VCaP (cell line): ENCODE measurements at regions not wholly inside any gene's neighbourhood (a gene's known extent, or its start where the extent isn't known, plus 50 kb on each side); places are given as distances from the start of the nearest gene placed in this dataset.
"Not testable (repeated sequence)": the region's sequence is repeated elsewhere in the genome, so short reads cannot be mapped to it uniquely, and the experiment has no call there.

Experiments used
- H3K27ac ChIP-seq: fragments of 450-650 bp; 2 replicates; pipeline ENCODE4 v1.5.1; 2017
- CTCF ChIP-seq: fragments of 450-650 bp; conservative IDR thresholded peaks from 2 replicates; pipeline ENCODE4 v1.5.1; 2017; ENCODE audit warnings: mild to moderate bottlenecking, moderate library complexity

GRCh38 chr4:69344786-69345185 is 64.5 kb downstream of the UGT2B28 start:
- peak overlapping the region; percentile 59; the same call in 1 of the 2 replicates for H3K27ac ChIP-seq

GRCh38 chr4:69348746-69349145 is 68.5 kb downstream of the UGT2B28 start:
- H3K27ac ChIP-seq, result not testable (repeated sequence)

GRCh38 chr4:69360271-69360670 is 80.0 kb downstream of the UGT2B28 start:
- no peak for TF ChIP-seq CTCF
- H3K27ac ChIP-seq, result no peak overlapping the region

GRCh38 chr4:69360768-69361167 is 80.5 kb downstream of the UGT2B28 start:
- H3K27ac ChIP-seq, result not testable (repeated sequence)

- H3K27ac ChIP-seq, result no peak overlapping the region
- TF ChIP-seq CTCF, result no peak
Measured at GRCh38 chr4:69362351-69362750, 82.1 kb downstream of the UGT2B28 start.

- H3K27ac ChIP-seq, result not testable (repeated sequence)
Measured at GRCh38 chr4:69367664-69368063, 87.4 kb downstream of the UGT2B28 start.

- no peak overlapping the region for H3K27ac ChIP-seq
- TF ChIP-seq CTCF, result no peak
Measured at GRCh38 chr4:69376450-69376849, 96.2 kb downstream of the UGT2B28 start.

GRCh38 chr4:69377562-69377961 is 97.3 kb downstream of the UGT2B28 start:
- H3K27ac ChIP-seq, result no peak overlapping the region
- TF ChIP-seq CTCF, result no peak

- no peak for TF ChIP-seq CTCF
- H3K27ac ChIP-seq, result no peak overlapping the region
Measured at GRCh38 chr4:69383281-69383680, 103.0 kb downstream of the UGT2B28 start.

GRCh38 chr4:69389111-69389510 is 106.6 kb downstream of the UGT2B4 start:
- peak overlapping the region; percentile 73 for H3K27ac ChIP-seq

GRCh38 chr4:69408451-69408850 is 87.3 kb downstream of the UGT2B4 start:
- TF ChIP-seq CTCF, result no peak
- peak overlapping the region; percentile 65 for H3K27ac ChIP-seq

- H3K27ac ChIP-seq, result not testable (repeated sequence)
Measured at GRCh38 chr4:69411981-69412380, 83.7 kb downstream of the UGT2B4 start.

GRCh38 chr4:69424722-69425121 is 71.0 kb downstream of the UGT2B4 start:
- H3K27ac ChIP-seq, result not testable (repeated sequence)
